Stimulated activated CD4-positive, alpha-beta T cell treated with anti-CD3 and anti-CD28 coated beads, Interleukin-2, amount 100 ng/mL, for 48 hours (primary cell): ENCODE measurements at regions not wholly inside any gene's neighbourhood (a gene's known extent, or its start where the extent isn't known, plus 50 kb on each side); places are given as distances from the start of the nearest gene placed in this dataset.

Experiments used
- DNase-seq, 2 donors: peaks; one replicate each; pipeline ENCODE4 v3.0.0-alpha.2; 2020

DNA sequence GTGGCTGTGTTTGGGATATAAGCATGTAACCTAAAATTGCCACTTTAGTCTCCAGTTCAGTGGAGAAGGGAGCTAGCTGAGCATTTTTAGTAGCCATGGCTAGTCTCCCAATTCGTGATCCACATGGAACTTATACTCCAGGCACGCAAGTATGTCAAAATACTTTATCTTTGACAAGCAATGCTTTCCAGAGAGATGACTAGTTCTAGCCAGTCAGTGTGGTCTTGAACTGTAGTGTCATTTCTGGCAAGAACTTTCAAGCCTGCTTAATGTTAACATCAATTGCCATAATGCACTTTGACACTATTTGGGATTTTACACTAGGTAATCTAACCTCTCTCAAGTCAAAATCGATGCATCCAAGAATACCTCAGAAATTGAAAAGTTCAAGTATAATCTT lies 660.0 kb downstream of the PTPRC start:
- DNase-seq = no peak

DNA sequence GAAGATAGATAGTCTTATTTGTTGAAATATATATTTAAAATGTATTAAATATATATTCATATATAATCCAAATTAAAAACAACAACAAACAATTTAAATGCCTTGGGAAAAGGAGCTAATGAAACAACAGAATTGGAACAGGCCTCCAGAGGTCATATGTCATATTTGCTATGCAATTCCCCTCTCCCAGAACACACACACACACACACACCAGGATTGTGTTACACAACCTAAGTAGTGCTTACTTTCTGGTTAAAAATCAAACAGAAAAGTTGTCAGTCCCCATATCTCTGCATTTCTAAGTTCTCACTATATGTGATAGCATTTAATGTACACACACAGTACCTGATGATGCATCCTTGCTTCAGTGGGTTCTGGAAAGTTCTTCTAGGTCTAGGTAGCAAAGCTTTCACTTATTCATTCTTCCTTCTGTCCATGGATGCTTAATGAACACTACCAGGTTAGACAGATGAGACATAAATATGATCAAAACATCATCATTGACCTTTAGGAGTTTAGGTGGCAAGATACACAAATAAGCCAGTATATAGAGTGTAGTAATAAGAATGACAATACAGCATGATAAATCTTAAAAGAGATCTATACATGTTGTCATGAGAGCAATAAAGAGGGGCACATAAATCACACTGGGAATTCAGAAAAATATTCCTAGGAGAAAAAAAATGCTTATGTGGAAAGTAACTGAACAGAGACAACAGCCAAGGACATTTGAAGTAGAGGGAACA lies 662.8 kb downstream of the PTPRC start:
- no peak for DNase-seq

- DNase-seq = no peak
Measured at GRCh38 chr1:199302554-199302953, 663.7 kb downstream of the PTPRC start.

DNA sequence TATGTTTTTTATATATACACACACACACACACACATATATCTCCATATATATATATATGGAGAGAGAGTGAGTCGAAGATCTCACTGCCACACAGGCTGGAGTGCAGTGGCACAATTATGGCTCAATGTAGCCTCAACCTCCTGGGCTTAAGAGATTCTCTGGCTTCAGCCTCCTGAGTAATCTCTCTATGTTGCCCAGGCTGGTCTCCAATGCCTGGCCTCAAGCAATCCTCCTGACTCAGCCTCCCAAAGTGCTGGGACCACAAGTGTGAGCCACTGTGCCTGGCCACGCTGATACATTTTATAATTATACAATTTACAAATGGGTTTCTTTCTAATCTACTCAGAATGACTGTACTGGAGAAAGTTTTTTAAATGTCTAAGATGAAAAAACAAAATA lies 664.2 kb downstream of the PTPRC start:
- DNase-seq = no peak

- DNase-seq = no peak
Measured at GRCh38 chr1:199305053-199305452, 666.2 kb downstream of the PTPRC start.

GRCh38 chr1:199307496-199308264 lies 668.8 kb downstream of the PTPRC start:
- DNase-seq = no peak

GRCh38 chr1:199308349-199308846 lies 669.6 kb downstream of the PTPRC start:
- DNase-seq = no peak

DNA sequence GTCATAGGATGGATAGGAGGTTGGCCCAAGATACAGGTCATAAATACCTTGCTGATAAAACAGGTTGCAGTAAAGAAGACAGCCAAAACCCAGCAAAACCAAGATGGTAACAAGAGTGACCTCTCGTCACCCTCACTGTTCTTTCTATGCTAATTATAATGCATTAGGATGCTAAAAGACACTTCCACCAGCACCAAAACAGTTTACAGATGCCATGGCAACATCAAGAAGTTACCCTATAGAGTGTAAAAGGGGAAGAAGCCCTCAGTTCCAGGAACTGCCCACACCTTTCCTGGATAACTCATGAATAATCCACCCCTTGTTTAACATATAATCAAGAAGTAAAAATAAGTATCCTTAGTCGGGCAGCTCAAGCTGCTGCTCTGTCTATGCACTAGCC lies 671.9 kb downstream of the PTPRC start:
- DNase-seq = no peak

- no peak for DNase-seq
Measured at GRCh38 chr1:199311478-199312262, 672.8 kb downstream of the PTPRC start.

GRCh38 chr1:199312626-199313025 lies 673.8 kb downstream of the PTPRC start:
- no peak for DNase-seq

DNA sequence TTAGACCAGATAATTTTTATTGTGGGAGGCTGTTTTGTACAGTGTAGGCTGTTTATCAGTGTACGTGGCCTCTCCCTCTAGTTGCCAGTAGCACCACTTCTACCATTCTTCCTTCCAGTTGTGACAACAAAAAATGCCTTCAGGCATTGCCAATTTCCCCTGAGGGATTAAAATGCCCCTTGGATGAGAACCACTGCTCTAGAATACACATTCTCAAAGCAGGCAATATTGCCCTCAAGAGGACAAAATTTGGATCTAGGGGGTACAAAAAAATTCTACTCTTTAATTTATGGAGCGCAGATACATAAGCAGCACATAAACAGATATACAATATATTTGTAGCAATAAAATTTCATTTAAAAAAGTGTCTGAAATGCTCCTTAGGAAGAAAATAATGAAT lies 674.6 kb downstream of the PTPRC start:
- no peak for DNase-seq

- DNase-seq = no peak
Measured at GRCh38 chr1:199319341-199319740, 680.5 kb downstream of the PTPRC start.

DNA sequence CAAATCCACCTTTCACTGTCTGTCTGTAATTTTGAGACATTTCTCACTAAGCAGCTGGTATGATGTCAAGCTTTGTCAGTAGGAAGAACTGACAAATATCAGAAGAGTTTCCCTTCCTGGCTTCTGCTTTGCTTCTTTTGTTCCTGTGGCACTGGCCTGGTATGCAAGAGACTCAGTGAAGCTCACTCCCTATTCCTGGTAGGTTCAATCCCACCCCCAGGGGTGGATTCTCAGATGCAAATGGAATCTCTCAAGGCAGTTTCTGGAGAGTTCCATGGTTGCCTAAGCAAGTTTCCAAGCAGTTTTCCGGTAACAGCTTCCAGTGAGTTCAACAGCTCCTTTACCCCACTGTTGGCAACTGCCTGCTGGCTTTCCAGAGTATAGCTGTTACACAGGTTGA lies 683.4 kb downstream of the PTPRC start:
- no peak for DNase-seq

GRCh38 chr1:199333180-199333579 lies 694.3 kb upstream of the NR5A2 start:
- DNase-seq = no peak

- DNase-seq = no peak
Measured at GRCh38 chr1:199335496-199335895, 692.0 kb upstream of the NR5A2 start.

GRCh38 chr1:199336745-199337640 lies 690.5 kb upstream of the NR5A2 start:
- no peak for DNase-seq

GRCh38 chr1:199338760-199339159 lies 688.8 kb upstream of the NR5A2 start:
- DNase-seq = no peak

GRCh38 chr1:199352351-199352750 lies 675.2 kb upstream of the NR5A2 start:
- DNase-seq = no peak

DNA sequence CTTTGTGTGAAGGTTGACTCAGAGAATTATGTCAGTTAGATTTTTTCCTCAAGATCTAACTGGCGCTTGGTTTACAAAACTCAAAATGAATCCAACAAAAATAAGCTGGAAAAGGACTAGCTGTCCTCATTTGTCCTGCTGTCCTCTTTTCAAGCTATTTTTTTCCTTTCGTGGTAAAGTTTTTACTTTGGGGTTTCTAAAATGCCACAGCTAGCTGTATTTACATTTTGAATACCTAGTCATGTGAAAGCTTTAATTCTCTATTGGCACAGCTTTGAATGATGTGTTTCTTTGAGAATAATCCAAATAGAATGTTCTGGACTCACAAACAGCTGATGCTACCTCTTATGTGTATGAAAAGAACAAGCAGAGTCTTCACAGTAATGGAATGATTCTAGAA lies 673.6 kb upstream of the NR5A2 start:
- no peak for DNase-seq

- no peak for DNase-seq
Measured at GRCh38 chr1:199356561-199356960, 670.9 kb upstream of the NR5A2 start.

- DNase-seq = no peak
Measured at GRCh38 chr1:199357599-199357998, 669.9 kb upstream of the NR5A2 start.

GRCh38 chr1:199362996-199363395 lies 664.5 kb upstream of the NR5A2 start:
- DNase-seq = no peak
